Epithelial cell of esophagus (primary cell): ENCODE measurements at regions not wholly inside any gene's neighbourhood (a gene's known extent, or its start where the extent isn't known, plus 50 kb on each side); places are given as distances from the start of the nearest gene placed in this dataset.
A peak's percentile ranks its signal among the peaks of the same experiment; 100 is the strongest.

ENCODE experiments used
- DNase-seq: peaks from one replicate; pipeline ENCODE4 v3.0.0; 2010; ENCODE audit warnings: low read depth
- H3K4me3 ChIP-seq: 2 replicates; pipeline ENCODE4 v1.5.1; 2011; ENCODE audit warnings: mild to moderate bottlenecking, low read length, control low read depth
- CTCF ChIP-seq: IDR thresholded peaks from 2 replicates; pipeline ENCODE4 v1.5.1; 2011; ENCODE audit warnings: low read depth, mild to moderate bottlenecking, low read length, control low read depth, inconsistent platforms; ENCODE audit not compliant: insufficient read depth; ENCODE audit errors: missing control alignments

GRCh38 chr6:106918115-106918514 is 56.4 kb downstream of the CD24 start:
- no peak overlapping the region for H3K4me3 ChIP-seq
- no peak for TF ChIP-seq CTCF
- no peak for DNase-seq

- TF ChIP-seq CTCF, result no peak
- H3K4me3 ChIP-seq, result no peak overlapping the region
- no peak for DNase-seq
Observed at GRCh38 chr6:106916891-106917290, 57.6 kb downstream of the CD24 start.

GRCh38 chr6:106913676-106914280 is 60.8 kb downstream of the CD24 start:
- TF ChIP-seq CTCF, result no peak
- DNase-seq, result peak; percentile 97
- no peak overlapping the region for H3K4me3 ChIP-seq

- TF ChIP-seq CTCF, result no peak
- DNase-seq, result peak; percentile 97
- no peak overlapping the region for H3K4me3 ChIP-seq
Observed at GRCh38 chr6:106913111-106913510, 61.4 kb downstream of the CD24 start.

GRCh38 chr6:106912091-106912490 is 62.4 kb downstream of the CD24 start:
- TF ChIP-seq CTCF, result no peak
- peak; percentile 43 for DNase-seq
- H3K4me3 ChIP-seq, result no peak overlapping the region

DNA sequence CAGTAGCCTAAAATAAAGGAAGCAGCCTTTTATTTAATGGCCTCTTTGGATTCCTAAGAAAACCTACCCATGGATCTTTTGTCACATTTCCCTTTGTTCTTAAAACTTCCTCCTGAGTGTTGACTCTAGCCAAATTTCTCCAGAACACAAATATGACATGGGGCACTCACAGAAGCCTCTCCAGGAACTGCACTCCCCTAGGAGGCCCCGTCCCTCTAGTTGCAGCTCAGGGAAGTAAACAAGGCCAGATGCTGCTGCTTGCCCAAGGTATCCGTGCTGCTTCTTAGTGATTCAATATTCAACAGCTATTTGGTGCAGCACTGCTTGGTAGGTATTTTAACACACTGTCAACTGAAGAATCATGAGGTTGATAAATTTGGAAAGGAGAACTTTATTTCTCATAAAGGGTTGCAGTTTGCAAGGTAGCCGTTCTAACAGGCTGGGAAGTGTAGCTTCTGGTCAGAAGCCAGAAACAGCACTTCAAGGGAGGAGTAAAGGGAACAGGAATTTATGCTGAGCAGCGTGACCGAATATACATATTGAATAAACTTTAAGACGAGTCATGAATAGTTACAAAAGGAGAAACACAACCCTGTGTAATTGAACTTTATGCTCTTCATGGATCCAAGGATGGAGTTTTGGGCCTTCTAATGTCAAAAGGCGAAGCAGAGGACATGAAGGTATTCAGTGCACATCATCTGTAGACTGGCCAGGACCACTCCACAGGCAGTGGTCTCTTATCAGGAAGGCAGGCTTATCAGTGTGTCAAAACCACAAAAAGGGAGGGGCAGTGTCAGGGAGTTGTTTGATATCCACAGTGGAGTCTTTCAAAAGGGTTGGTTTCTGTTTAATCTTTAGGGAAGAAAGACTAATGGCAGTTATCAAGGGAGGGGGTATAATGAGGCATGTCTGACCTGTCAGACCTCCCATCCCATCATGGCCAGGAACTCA is 63.3 kb downstream of the CD24 start:
- peak; percentile 19 for TF ChIP-seq CTCF
- DNase-seq, result peak; percentile 52
- H3K4me3 ChIP-seq, result no peak overlapping the region
